H1 (cell line): ENCODE measurements at regions not wholly inside any gene's neighbourhood (a gene's known extent, or its start where the extent isn't known, plus 50 kb on each side); places are given as distances from the start of the nearest gene placed in this dataset.

Experiments
- CTCF ChIA-PET: fragments of 300-600 bp; sonication (Branson Sonifier 250); formaldehyde crosslinking; loops from one replicate; lab custom pipeline; 2021; ENCODE audit not compliant: partially characterized antibody; lab: Charles Lee
- POLR2A ChIA-PET: fragments of 300-600 bp; sonication (Branson Sonifier 250); formaldehyde crosslinking; loops from one replicate; lab custom pipeline; 2021; ENCODE audit warnings: inconsistent platforms; ENCODE audit not compliant: partially characterized antibody; lab: Charles Lee
- DNase-seq, 2 experiments: peaks; one replicate each; pipeline versions ENCODE4 v3.0.0 to v3.0.0-alpha.2; 2010 to 2022; ENCODE audit warnings: low spot score in 2 of 2, low read depth in 1 of 2, mixed read lengths in 1 of 2
- FAIRE-seq: peaks from 2 replicates; lab custom pipeline; 2011; peaks lifted over from hg19 to GRCh38; lab: Jason Lieb, UNC
- H2AFZ ChIP-seq: 2 replicates; pipeline ENCODE4 v1.8.1; 2012; ENCODE audit warnings: low read length, inconsistent platforms
- H2AK5ac ChIP-seq: 2 replicates; pipeline ENCODE4 v1.6.1; 2013; ENCODE audit warnings: low read depth, low read length
- H2BK120ac ChIP-seq: replicated peaks from 2 replicates; pipeline ENCODE3; 2013; ENCODE audit warnings: low read depth, low read length, inconsistent platforms
- H2BK12ac ChIP-seq: 2 replicates; pipeline ENCODE4 v1.6.1; 2013; ENCODE audit warnings: low read depth, low read length
- H2BK15ac ChIP-seq: 2 replicates; pipeline ENCODE4 v1.6.1; 2013; ENCODE audit warnings: low read length
- H2BK20ac ChIP-seq: 2 replicates; pipeline ENCODE4 v1.6.1; 2013; ENCODE audit warnings: low read length
- H2BK5ac ChIP-seq: 2 replicates; pipeline ENCODE4 v1.6.1; 2013; ENCODE audit warnings: low read depth, low read length
- H3K14ac ChIP-seq: 2 replicates; pipeline ENCODE4 v1.6.1; 2013; ENCODE audit warnings: inconsistent platforms; ENCODE audit not compliant: insufficient read length
- H3K18ac ChIP-seq: 2 replicates; pipeline ENCODE4 v1.6.1; 2013; ENCODE audit warnings: low read length; ENCODE audit errors: extremely low read depth
- H3K23ac ChIP-seq: 2 replicates; pipeline ENCODE4 v1.6.1; 2013; ENCODE audit warnings: inconsistent platforms; ENCODE audit not compliant: insufficient read length
- H3K23me2 ChIP-seq: 2 replicates; pipeline ENCODE4 v1.6.1; 2013; ENCODE audit warnings: low read depth, low read length
- H3K27ac ChIP-seq: 2 replicates; pipeline ENCODE4 v1.6.1; 2011; ENCODE audit warnings: low read depth, low read length, inconsistent platforms
- H3K27me3 ChIP-seq, 4 experiments: replicated peaks in 1 of 4; 1 replicate in 1 of 4; 2 replicates in 3 of 4; pipeline versions ENCODE4 v1.6.1 to v1.8.1; 2011 to 2013; ENCODE audit warnings: low read length in 3 of 4, mild to moderate bottlenecking in 3 of 4, inconsistent platforms in 2 of 4, mixed read lengths in 2 of 4, moderate library complexity in 1 of 4; ENCODE audit not compliant: control insufficient read depth in 3 of 4, insufficient read depth in 3 of 4; ENCODE audit errors: extremely low read depth in 1 of 4
- H3K36me3 ChIP-seq, 4 experiments: 2 replicates each; pipeline versions ENCODE4 v1.6.1 to v1.8.1; 2011 to 2013; ENCODE audit warnings: mild to moderate bottlenecking in 4 of 4, low read length in 3 of 4, moderate library complexity in 2 of 4, control low read depth in 1 of 4, inconsistent platforms in 1 of 4; ENCODE audit not compliant: insufficient read depth in 4 of 4, control insufficient read depth in 2 of 4
- H3K4ac ChIP-seq: replicated peaks from 2 replicates; pipeline ENCODE3; 2013; ENCODE audit warnings: low read length, low read depth, mixed read lengths, inconsistent platforms; ENCODE audit not compliant: insufficient read length
- H3K4me1 ChIP-seq, 4 experiments: replicated peaks in 1 of 4; 1 replicate in 1 of 4; 2 replicates in 3 of 4; pipeline versions ENCODE4 v1.6.1 to v1.8.1; 2011 to 2013; ENCODE audit warnings: low read length in 3 of 4, inconsistent platforms in 2 of 4, mixed read lengths in 1 of 4; ENCODE audit not compliant: insufficient read depth in 4 of 4, control insufficient read depth in 3 of 4
- H3K4me2 ChIP-seq, 2 experiments: 2 replicates each; pipeline versions ENCODE4 v1.6.1 to v1.8.1; 2011 to 2013; ENCODE audit warnings: low read depth in 2 of 2, low read length in 2 of 2, control low read depth in 1 of 2, inconsistent platforms in 1 of 2, mild to moderate bottlenecking in 1 of 2; ENCODE audit not compliant: insufficient read depth in 1 of 2
- H3K4me3 ChIP-seq, 4 experiments: fragments of 200-600, 300-600 bp in 1 of 4; sonication (generic), shearing (Covaris generic), sonication (Bioruptor Twin) in 1 of 4; 2 replicates each; pipeline versions ENCODE4 v1.5.1 to v1.8.1; 2011 to 2016; ENCODE audit warnings: low read length in 4 of 4, low read depth in 3 of 4, control low read depth in 2 of 4, inconsistent platforms in 2 of 4, mild to moderate bottlenecking in 2 of 4, mixed read lengths in 1 of 4, moderate library complexity in 1 of 4; ENCODE audit not compliant: insufficient read depth in 2 of 4; ENCODE audit errors: extremely low read depth in 1 of 4
- H3K56ac ChIP-seq: replicated peaks from 2 replicates; pipeline ENCODE3; 2013; ENCODE audit warnings: low read depth, mild to moderate bottlenecking, mixed read lengths, low read length, inconsistent platforms; ENCODE audit not compliant: insufficient read length
- H3K79me1 ChIP-seq: 2 replicates; pipeline ENCODE4 v1.6.1; 2013; ENCODE audit warnings: low read depth, low read length, control low read depth
- H3K79me2 ChIP-seq, 2 experiments: 2 replicates each; pipeline versions ENCODE4 v1.6.1 to v1.8.1; 2012 to 2013; ENCODE audit warnings: low read length in 2 of 2, mild to moderate bottlenecking in 2 of 2, inconsistent platforms in 1 of 2; ENCODE audit not compliant: insufficient read depth in 2 of 2, control insufficient read depth in 1 of 2
- H3K9ac ChIP-seq, 4 experiments: replicated peaks in 1 of 4; 1 replicate in 1 of 4; 2 replicates in 3 of 4; pipeline versions ENCODE4 v1.6.1 to v1.8.1; 2011 to 2013; ENCODE audit warnings: low read depth in 3 of 4, low read length in 3 of 4, control low read depth in 2 of 4, mild to moderate bottlenecking in 2 of 4, moderate library complexity in 2 of 4, inconsistent platforms in 1 of 4; ENCODE audit errors: extremely low read depth in 1 of 4
- H3K9me3 ChIP-seq, 2 experiments: 2 replicates each; pipeline versions ENCODE4 v1.6.1 to v1.8.1; 2012 to 2013; ENCODE audit warnings: mild to moderate bottlenecking in 2 of 2, moderate library complexity in 2 of 2, control low read depth in 1 of 2, inconsistent platforms in 1 of 2, low read depth in 1 of 2, low read length in 1 of 2, mixed read lengths in 1 of 2; ENCODE audit not compliant: insufficient read depth in 2 of 2
- H4K20me1 ChIP-seq, 2 experiments: replicated peaks in 1 of 2; 2 replicates each; pipeline versions ENCODE3 to v1.8.1; 2011 to 2013; ENCODE audit warnings: inconsistent platforms in 2 of 2, low read length in 2 of 2, mild to moderate bottlenecking in 1 of 2; ENCODE audit not compliant: insufficient read depth in 2 of 2, control insufficient read depth in 1 of 2
- H4K5ac ChIP-seq: 2 replicates; pipeline ENCODE4 v1.6.1; 2013; ENCODE audit warnings: low read length, low read depth, mixed read lengths, inconsistent platforms; ENCODE audit not compliant: insufficient read length
- H4K8ac ChIP-seq: 2 replicates; pipeline ENCODE4 v1.8.0; 2013; ENCODE audit warnings: mild to moderate bottlenecking, moderate library complexity, low read length, inconsistent platforms; ENCODE audit not compliant: insufficient read depth; ENCODE audit errors: extremely low read depth
- H4K91ac ChIP-seq: replicated peaks from 2 replicates; pipeline ENCODE3; 2013; ENCODE audit warnings: low read length, mixed read lengths, inconsistent platforms; ENCODE audit not compliant: insufficient read length
- EZH2 ChIP-seq: fragments of 200-600 bp; sonication (generic); IDR thresholded peaks from 2 replicates; pipeline ENCODE4 v1.7.1; 2012; ENCODE audit warnings: low read depth, mild to moderate bottlenecking, moderate library complexity, low read length, inconsistent platforms; ENCODE audit not compliant: severe bottlenecking
- KDM1A ChIP-seq: fragments of 200-600, 300-600 bp; sonication (generic); IDR thresholded peaks from 2 replicates; pipeline ENCODE4 v1.7.1; 2016; ENCODE audit warnings: mild to moderate bottlenecking, low read length, borderline replicate concordance
- POLR2A ChIP-seq, 2 experiments: IDR thresholded peaks; 1 replicate in 1 of 2; 2 replicates in 1 of 2; pipeline ENCODE4 v1.6.1; 2011; ENCODE audit warnings: low read depth in 2 of 2, low read length in 2 of 2, mild to moderate bottlenecking in 2 of 2; ENCODE audit errors: control extremely low read depth in 1 of 2
- POLR2AphosphoS5 ChIP-seq: IDR thresholded peaks from 2 replicates; pipeline ENCODE4 v1.6.1; 2011; ENCODE audit warnings: low read depth, low read length
- WGBS, 2 experiments: shearing (Covaris generic) in 1 of 2; methylation state at CpG; one replicate each; pipeline versions ENCODE4 v1.1.6 to v1.1.7; 2013 to 2015; ENCODE audit warnings: low lambda C conversion rate in 2 of 2, mixed read lengths in 2 of 2, inconsistent platforms in 1 of 2, low coverage in 1 of 2, missing lambda C conversion rate in 1 of 2; ENCODE audit not compliant: insufficient replicate concordance in 2 of 2, insufficient coverage in 1 of 2, insufficient read length in 1 of 2; ENCODE audit errors: extremely low coverage in 1 of 2, missing lambda C conversion rate in 1 of 2; 5-methylcytosine and 5-hydroxymethylcytosine counted together

- no peak overlapping the region for H3K4ac ChIP-seq
- H2BK120ac ChIP-seq, result no peak overlapping the region
- no peak overlapping the region for H2BK12ac ChIP-seq
- H3K79me2 ChIP-seq, result no peaks in the 10 kb centered on the region
- no peak overlapping the region for H4K91ac ChIP-seq
- no peak overlapping the region for H3K23ac ChIP-seq
- no peak overlapping the region for H4K8ac ChIP-seq
- no peak overlapping the region for H3K4me2 ChIP-seq
- H2BK15ac ChIP-seq, result no peak overlapping the region
- no peak overlapping the region for H3K4me3 ChIP-seq
- no peaks in the 10 kb centered on the region for H3K9me3 ChIP-seq
- no peak overlapping the region for H2BK20ac ChIP-seq
- no peak for FAIRE-seq
- H2AFZ ChIP-seq, result no peak overlapping the region
- no peak overlapping the region for H2BK5ac ChIP-seq
- WGBS, 2 experiments, result 94% methylated on average over 1 of the region's 1 CpG; no CpG with 5 or more reads in 1 of the 2 experiments
- H2AK5ac ChIP-seq, result no peak overlapping the region
- ChIA-PET CTCF (interaction anchor here (1.3 kb wide), 1 partner anchor 1323 kb away, joined by 3 read pairs; no protein-coding TSS in a partner anchor), POLR2A (no interaction called here)
- H3K14ac ChIP-seq, result no peak overlapping the region
- TF ChIP-seq KDM1A (no peak), POLR2AphosphoS5 (no peak), POLR2A (IDR thresholded peaks at IDR 0.05; ENCODE audit: control extremely low read depth in 1 of 2, low read depth in 2 of 2, low read length in 2 of 2) (no peak), EZH2 (no peak)
- no peak overlapping the region for H3K27ac ChIP-seq
- H3K4me1 ChIP-seq, result peaks cover 0 to 2% (median 0%) of the 10 kb centered on the region in 4 experiments; a peak in 1 of 7 replicates
- no peaks in the 10 kb centered on the region for H3K79me1 ChIP-seq
- H3K9ac ChIP-seq, result no peak overlapping the region
- H3K23me2 ChIP-seq, result peaks cover 2% of the 10 kb centered on the region; the same call in 1 of the 2 replicates
- no peaks in the 10 kb centered on the region for H3K27me3 ChIP-seq
- no peaks in the 10 kb centered on the region for H3K36me3 ChIP-seq
- DNase-seq, result no peak
- H3K56ac ChIP-seq, result no peak overlapping the region
- H4K20me1 ChIP-seq, result no peaks in the 10 kb centered on the region
- no peak overlapping the region for H4K5ac ChIP-seq
- no peak overlapping the region for H3K18ac ChIP-seq
Observed at GRCh38 chr12:92276276-92276675, 130.6 kb upstream of the BTG1 start.
